Hematopoietic multipotent progenitor cell treated with erythropoietin and hydrocortisone succinate and interleukin-3 and kit ligand, for 17 days (in vitro differentiated cells): ENCODE measurements at regions not wholly inside any gene's neighbourhood (a gene's known extent, or its start where the extent isn't known, plus 50 kb on each side); places are given as distances from the start of the nearest gene placed in this dataset.

Experiments used
- DNase-seq: peaks from one replicate; pipeline ENCODE4 v3.0.0-alpha.2; 2015; ENCODE audit warnings: low spot score

DNA sequence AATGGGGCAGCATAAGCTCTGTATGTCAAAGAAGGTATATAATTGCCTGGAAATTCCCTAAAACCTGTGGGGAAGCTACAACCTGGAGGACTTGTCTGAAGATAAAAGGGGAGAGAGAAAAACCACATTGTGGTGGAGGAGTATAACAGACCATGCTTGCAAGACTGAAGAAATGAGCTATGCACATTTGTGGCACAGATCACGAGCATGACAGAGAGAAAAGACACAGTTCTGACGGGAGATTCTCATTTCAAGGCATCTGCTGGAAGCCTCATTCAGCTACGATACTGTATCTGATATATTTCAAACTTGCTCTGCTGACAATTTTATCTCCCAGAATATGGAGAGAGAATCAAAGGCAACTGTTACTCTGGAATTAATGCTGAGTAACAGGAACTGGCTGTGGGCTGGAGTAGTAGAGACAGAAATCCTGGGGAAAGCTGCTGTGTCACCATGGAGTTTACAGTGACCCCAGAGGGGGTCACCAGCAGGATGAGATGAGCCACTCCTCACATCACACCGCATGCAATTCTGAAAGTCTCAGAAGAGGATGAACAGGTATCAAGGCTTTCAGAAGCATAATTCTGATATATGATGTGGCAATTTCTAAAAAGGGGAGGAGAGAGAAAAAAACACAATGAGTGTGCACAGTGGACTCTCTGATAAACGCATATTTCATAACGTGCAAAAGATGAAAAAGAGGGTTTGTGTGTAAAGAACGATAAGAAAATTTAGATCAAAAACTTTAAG, 528.8 kb downstream of the IRX1 start:
- DNase-seq, result no peak

GRCh38 chr5:4128994-4129393, 533.4 kb downstream of the IRX1 start:
- no peak for DNase-seq

GRCh38 chr5:4129523-4129922, 533.9 kb downstream of the IRX1 start:
- no peak for DNase-seq

GRCh38 chr5:4130819-4131218, 535.2 kb downstream of the IRX1 start:
- no peak for DNase-seq

GRCh38 chr5:4137781-4138180, 542.1 kb downstream of the IRX1 start:
- no peak for DNase-seq

DNA sequence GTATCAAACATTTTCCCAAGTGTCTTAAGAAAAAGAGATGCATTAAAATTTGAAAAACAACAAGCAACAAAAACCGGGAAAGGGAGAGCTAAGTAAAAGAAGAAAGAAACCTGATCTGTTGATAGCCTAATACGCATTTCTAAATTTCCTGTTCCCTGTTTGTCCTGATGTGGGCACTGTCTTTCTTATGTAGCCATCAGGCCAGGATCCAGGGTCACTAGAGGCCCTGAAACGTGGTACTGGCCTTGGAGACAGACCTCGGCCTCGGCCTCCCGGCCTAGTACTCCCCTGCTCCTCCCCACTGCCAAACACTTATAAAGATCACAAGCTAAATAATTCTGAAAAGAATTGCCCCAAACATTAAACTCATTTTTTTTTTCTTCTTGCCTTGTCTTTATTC, 547.2 kb downstream of the IRX1 start:
- no peak for DNase-seq

DNA sequence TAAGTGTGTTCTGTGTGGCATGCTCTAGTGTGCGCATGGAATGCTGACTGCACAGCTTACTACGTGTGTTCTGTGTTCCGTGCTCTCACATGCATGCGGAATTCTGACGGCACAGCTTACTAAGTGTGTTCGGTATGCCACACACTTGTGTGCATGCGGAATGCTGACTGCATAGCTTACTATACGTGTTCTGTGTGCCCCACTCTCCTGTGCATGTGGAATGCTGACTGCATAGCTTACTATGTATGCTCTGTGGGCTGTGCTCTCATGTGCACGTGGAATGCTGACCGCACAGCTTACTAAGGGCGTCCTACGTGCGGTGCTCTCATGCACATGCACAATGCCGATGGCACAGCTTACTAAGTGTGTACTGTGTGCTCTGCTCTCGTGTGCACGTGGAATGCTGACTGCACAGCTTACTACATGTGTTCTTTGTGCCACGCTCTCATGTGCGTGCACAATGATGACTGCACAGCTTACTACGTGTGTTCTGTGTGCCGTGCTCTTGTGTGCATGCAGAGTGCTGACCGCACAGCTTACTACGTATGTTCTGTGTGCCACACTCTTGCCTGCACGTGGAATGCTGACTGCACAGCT, 548.9 kb downstream of the IRX1 start:
- DNase-seq, result no peak

DNA sequence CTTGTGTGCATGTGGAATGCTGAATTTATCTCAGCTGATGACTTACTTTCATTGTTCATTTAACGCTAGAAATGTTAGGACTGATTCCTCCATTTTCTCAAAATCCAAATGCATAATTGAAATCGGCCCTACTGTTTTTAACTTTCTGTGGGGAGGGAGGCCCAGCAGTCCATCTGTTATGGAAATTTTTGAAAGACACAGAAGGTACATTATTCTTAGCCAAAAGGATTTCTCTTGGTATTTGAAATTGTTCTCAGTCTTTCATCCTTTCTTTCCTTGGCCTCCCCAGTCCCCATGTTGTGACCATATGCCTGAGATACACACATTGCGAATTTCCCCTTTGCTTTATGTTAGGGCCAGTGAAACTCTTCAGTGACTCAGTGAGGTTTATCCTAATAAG, 549.9 kb downstream of the IRX1 start:
- no peak for DNase-seq

GRCh38 chr5:4148009-4148408, 552.4 kb downstream of the IRX1 start:
- DNase-seq, result no peak

DNA sequence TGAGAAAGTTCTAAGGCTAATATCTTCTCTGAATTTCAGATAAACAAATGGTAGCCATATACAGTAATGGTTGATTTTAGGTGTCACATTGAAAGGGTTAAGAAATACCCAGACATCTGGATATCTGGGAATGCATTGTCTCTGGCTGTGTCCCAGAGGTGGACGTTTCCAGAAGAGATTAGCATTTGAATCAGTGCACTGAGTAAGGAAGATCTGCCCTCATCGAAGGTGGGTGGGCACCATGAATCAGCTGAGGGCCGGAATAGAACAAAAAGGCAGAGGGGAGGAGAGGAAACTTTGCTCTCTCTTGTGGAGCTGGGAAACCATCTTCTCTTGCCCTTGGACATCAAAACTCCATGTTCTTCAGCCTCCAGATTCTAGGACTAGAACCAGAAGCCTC, 554.4 kb downstream of the IRX1 start:
- no peak for DNase-seq

DNA sequence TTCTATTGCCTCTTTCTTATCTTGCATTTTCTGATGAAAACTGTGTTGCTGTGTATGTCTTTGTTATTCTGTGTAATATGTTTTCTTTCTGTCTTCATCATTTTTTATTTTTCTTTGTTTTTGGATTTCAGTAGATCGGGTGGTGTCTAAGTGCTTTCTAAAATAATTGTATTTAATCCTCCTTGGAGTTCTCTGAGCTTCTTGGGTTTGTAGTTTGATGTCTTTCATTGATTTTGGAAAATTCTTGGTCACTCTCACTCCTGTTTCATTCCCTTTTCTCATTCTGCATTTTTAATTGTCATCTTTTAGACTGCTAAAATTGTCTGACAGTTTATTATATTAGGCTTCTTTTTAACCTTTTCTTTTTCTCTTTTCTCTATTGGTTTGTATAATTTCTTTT, 560.5 kb downstream of the IRX1 start:
- no peak for DNase-seq

GRCh38 chr5:4156889-4157288, 561.3 kb downstream of the IRX1 start:
- DNase-seq, result no peak

DNA sequence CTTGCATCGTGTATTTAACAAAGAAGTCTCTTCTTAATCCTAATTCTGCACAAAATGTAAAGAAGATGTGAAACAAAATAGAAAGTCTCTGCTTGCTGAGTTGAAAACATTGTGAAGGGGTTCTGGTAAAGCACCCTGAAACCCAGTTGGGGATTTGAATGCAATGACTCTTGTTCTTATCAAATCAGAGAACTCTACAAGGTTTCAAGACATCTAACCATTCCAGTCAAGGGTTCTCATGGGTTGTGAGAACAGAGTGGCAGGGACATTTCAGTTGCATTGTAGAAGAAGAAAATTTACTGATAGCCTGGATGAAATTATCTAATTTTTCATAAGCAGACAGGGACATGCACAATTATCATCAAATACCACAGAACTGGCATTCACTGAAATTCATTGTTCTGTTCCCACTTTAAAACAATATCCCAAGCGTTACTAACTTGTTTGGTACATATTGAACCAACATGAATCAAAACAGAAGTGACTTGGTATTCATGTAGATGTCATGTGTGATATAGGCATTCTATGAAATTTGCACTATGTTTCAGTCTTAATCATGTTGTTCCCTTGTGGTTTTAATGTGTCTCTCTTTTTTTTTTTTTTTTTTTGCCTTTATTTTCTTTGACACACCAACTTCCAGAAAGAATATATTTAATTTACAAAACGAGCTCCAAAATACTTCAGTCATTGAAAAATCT, 563.3 kb downstream of the IRX1 start:
- no peak for DNase-seq

GRCh38 chr5:4159681-4160080, 564.0 kb downstream of the IRX1 start:
- no peak for DNase-seq

GRCh38 chr5:4164167-4164566, 568.5 kb downstream of the IRX1 start:
- DNase-seq, result no peak

- DNase-seq, result no peak
These were observed 585.1 kb downstream of the IRX1 start for GRCh38 chr5:4180703-4181102.

DNA sequence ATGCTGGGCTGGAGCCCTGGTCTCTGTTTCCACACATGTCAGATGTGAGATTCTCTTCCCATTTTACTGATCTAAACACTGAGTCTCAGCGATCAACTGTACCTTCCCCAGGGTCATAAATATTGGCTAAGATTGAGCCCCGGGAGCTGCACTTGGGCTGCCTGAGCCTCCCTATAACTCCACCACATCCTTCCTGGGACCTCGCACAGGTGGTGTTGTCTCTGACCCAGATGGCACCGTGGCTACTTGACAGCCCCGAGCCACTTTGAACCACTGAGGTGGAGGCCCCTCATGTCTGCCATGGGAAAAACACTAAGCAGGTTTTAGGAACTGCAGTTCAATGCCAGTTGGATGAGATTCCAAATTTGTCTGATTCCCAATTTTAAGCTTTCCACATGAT, 586.5 kb downstream of the IRX1 start:
- no peak for DNase-seq

DNA sequence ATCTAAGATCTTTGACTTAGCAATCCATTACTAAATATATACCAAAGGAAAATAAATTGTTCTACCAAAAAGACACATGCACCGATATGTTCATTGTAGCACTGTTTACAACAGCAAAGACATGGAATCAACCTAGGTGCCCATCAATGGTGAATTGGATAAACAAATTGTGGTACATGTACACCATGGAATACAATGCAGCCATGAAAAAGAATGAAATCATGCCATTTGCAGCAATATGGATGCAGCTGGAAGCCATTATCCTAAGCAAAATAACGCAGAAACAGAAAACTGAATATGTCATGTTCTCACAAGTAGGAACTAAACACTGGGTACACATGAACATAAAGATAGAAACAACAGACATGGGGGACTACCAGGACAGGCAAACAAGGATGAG, 589.5 kb downstream of the IRX1 start:
- no peak for DNase-seq

- DNase-seq, result no peak
These were observed 593.1 kb downstream of the IRX1 start for GRCh38 chr5:4188704-4189103.

- DNase-seq, result peak; percentile 4
These were observed 593.7 kb downstream of the IRX1 start for GRCh38 chr5:4189317-4189716.

- no peak for DNase-seq
These were observed 595.4 kb downstream of the IRX1 start for GRCh38 chr5:4191041-4191440.

DNA sequence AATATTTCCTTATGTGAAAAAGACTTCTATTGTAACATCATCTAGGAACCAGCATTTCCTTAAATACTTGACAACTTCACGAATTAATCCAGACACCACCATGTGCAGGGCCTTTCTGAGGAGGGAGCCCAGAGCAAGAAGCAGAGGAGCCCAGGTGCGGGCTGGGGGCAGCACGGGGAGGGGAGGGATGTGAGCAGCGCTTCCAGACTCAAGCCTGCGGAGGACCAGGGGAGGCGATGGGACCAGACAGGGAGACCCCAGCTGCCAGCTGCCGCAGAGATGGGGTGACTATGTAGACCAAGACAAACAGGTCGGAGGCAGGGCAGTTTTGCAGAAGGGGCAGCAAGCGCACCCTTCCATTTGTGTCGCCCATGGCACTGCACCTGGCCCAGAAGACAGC, 596.1 kb downstream of the IRX1 start:
- DNase-seq, result no peak

DNA sequence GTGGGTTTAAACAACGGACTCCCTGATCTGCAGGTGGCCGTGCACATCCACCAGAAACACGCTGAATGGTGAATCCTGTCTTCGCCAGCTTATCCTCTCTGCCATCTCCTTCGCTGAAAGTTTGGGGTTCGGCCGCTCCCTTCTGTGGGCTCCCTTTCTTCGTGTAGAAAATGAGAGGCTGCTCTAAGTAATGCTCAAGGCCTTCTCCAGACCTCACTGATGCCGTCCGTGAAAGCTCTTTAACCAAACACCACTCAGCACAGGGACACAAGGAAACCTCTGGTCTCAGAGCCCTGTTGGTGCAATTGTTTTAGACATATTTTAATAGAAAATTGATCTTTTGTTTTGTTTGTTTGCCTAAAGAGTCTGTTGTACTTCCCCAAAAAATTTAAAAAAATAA, 596.5 kb downstream of the IRX1 start:
- DNase-seq, result no peak

- DNase-seq, result no peak
These were observed 601.1 kb downstream of the IRX1 start for GRCh38 chr5:4196744-4197143.
